NCI-H1092 treated with DMSO at 0.1 percent for 48 hours (cell line): ENCODE measurements at regions not wholly inside any gene's neighbourhood (a gene's known extent, or its start where the extent isn't known, plus 50 kb on each side); places are given as distances from the start of the nearest gene placed in this dataset.
A peak's percentile ranks its signal among the peaks of the same experiment; 100 is the strongest.
"Not testable (repeated sequence)": the region's sequence is repeated elsewhere in the genome, so short reads cannot be mapped to it uniquely, and the experiment has no call there.

ENCODE experiments used
- DNase-seq: peaks from one replicate; lab custom pipeline; 2025; lab: John Stamatoyannopoulos, UW

DNA sequence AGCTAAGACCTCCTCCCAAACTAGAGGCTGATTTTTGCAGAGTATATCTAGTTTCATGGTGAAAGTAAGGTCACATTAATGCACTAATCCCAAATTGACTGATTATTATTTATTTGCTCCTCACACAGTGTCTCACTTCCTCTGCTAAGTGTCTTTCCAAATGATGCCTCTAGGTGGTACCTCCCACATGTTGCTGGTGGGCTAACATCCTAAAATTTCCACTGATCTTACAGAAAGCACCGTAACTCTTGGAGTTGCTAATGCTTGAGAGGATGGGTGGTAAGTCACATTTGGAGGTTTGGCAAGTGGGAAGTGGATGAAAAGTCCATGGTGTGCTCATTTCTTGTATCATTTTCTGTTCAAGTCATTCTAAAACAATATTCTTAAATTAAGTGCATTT is 428.7 kb upstream of the GYPC start:
- DNase-seq = no peak

DNA sequence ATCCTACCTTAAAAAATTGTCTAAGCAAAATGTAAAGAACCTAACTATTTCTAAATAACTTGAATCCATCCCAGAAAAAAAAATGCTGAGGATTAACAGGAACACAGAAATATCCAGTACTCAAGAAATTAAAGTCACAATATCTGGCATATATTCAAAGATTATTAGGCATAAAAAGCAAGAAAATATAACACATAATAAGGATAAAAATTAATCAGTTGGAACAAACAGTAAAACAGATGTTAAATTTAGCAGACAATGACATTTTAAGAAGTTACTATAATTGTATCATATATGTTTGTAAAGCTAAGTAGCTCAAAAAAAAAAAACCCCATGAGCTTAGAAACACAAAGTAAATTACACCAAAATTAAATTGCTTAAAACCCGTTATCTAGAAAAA is 427.4 kb upstream of the GYPC start:
- no peak for DNase-seq

DNA sequence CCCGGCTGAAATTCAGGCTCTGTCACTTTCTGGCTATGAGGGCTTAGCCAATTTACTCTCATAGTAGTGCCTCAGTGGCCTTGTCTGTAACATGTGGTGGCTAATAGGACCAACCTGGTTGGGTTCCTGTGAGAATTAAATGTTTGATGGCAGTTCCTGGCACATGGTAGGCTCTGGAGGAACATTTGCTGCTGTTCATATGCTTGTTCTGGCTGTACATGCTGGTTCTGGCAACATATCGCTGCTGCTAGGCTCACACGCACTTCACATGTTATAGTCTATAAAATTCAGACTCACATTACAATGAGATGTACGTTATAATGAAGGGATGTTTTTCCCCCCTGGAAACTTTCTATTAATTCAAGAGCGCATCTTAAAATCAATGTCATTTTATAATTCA is 417.7 kb upstream of the GYPC start:
- DNase-seq = no peak

DNA sequence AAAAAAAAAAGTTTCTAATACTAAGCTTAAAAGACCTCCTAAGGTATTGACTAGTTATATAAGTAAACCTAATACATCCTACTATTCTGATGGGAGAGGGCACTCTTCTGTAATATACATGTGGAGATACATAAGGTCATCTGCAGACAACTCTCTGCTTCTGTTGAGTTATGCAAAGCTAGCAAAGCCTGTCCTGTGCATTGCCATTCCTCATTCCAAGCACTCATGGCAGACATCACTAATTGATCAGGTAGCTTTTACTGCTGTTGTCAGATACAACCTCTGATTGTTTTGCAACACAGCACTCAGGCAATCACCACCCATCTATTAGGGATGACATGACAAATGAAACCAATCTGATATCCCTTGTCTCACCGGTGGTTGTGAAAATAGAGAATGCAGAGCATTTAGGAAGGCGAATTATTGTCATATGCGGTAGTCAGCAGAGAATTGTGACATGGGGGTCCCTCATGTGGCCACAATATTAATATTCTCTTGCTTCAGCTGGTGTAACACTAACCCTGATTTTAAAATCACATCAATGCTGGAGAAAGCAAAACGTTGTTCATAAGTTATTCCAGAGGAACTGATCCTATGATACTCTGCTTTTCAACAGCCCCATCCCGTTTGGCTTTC is 416.5 kb upstream of the GYPC start:
- DNase-seq = no peak

DNA sequence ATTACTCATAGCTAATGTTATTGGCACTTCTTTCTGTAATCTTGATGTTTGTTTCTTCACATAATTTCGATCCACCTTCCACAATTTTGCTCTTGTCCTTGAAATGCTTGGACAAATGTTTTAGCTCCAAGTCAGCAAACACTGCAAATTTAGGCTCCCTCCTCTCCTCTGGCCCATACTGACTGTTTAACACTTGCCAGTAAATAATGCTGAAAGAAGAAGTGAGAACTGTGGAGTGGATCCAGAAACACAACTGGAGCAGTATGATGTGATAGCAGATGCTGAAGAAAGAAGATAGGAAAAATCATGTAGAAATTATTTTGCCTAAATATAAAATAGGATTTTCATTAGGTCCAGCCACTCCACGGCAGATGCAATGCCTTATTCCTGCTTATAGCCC is 415.0 kb upstream of the GYPC start:
- no peak for DNase-seq

DNA sequence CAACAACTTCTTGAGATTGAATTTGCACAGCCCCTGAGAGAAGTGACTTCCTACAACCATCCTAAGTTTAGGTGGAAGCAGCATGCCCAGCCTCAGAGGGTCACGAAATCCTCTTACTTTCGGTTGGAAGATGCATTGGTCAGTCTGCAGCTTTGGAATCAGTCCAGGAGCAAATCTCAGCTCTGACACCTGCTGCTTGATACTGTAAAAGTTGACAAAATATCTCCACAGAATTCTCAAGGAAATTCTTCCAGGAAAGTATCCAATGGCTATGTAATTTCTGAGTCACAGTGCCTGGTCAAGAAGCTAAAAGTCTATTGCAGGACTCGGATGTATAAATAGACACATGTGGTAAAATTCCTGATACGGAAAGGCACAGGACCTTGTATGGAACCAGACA is 414.5 kb upstream of the GYPC start:
- DNase-seq = no peak

DNA sequence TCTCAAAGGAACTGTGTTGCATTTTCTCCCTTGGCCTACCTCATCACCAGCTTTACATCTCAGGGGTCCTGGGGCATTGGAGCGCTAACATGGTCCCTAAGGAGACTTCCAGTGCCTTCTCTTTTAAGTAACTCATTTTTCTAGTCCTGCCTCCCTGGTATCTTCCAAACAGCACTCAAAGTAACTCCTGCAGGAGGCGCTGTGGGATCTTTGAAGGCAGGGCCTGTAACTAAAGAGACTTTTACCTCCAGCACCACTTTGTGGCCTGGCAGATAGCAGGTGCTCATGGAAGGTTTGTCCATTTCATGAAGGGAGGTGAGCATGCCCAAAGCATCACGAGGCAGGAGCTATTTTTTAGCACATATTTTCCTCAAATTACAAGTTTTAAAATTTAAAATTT is 411.0 kb upstream of the GYPC start:
- peak; percentile 18 for DNase-seq

DNA sequence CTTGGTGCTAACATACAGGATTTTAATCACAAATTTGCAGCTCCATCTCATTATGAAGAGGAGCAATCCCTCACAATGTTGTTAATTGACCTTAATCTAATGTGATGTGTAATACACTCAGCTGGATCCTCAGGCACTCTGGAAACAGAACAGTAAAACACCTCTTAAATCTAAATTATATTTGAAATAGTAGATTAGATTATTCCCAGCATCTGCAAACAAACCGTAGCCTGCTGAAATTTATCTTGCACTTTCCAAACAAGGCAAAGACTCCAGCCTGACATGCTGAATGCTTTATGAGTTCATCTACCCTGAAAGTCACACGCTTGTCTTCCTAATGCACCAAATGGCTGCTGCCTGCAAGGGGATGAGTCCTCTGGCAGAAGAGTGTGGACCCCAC is 402.3 kb upstream of the GYPC start:
- no peak for DNase-seq

DNA sequence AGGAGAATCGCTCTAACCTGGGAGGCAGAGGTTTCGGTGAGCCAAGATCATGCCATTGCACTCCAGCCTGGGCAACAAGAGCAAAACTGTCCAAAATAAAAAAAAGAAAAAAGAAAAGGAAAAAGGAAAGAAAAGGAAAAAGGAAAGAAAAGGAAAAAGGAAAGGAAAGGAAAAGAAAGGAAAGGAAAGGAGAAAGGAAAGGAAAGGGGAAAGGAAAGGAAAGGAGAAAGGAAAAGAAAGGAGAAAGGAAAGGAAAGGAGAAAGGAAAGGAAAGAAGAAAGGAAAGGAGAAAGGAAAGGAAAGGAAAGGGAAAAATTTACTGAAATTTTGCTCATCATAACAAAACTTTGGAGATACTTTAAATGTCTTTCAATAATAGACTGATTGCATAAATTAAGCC is 391.3 kb upstream of the GYPC start:
- DNase-seq = no peak

DNA sequence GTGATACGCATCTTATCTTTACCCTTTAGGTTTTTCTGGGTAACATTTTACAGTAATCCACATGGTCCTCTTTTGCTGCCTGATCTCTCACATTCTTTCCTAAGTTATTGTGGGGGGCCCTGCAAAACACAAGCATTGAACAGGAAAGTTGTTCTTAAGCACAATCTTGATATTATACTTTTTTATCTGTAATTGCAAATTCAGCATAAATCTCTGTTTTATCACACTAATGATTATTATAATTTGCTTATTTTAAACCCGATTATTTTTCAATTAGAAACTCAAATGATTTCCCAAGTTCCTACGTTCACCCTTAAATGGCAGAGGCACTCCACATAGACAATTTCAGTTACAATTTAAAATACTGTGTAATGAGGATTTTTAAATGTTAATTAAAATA is 386.0 kb upstream of the GYPC start:
- no peak for DNase-seq

DNA sequence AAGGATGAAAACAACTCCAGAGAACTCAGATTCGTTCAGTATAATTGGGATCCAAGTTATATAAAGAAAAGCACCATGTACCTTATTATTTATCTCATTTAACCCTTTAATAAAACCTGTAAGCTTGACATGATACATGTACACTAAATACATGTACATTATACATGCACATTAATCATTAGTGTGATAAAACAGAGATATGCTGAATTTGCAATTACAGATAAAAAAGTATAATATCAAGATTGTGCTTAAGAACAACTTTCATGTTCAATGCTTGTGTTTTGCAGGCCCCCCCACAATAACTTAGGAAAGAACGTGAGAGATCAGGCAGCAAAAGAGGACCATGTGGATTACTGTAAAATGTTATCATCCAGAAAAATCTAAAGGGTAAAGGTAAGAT is 385.4 kb upstream of the GYPC start:
- DNase-seq = no peak

DNA sequence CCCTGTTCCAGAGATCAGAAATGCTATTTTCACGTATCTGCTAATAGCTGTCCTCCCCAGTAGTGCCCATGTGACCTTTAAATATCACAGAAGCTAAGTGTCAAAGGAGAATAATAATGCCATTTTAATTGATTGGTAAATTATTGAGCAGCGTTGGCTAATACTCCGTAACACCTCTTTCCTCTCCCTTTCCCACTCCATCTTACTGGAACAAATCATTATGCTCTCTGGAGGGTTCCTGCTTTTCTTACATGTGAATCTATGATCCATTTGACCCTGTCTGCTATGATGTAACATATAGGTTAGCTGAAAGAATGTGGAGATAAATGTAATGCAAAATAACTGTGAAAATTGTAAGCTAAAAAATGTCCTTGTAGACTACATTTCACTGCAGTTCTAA is 383.6 kb upstream of the GYPC start:
- no peak for DNase-seq

DNA sequence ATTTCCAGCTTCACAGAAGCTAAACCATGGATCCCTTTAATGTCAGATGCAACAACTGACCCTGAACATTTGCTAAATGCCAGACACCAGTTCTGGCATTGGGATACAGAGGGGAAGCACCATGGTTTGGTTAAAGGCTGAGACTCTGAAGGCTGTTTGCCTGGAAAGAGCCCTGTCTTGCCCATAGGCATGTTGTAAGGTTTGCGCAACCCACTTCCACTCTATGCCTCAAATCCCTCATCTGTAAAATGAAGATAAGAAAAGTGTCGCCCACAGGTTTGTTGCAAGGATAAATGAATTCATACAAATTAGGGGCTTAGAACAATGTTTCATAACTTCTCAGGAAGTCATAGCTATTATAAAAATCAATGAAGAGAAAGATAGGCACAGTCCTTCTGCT is 380.9 kb upstream of the GYPC start:
- DNase-seq = no peak

DNA sequence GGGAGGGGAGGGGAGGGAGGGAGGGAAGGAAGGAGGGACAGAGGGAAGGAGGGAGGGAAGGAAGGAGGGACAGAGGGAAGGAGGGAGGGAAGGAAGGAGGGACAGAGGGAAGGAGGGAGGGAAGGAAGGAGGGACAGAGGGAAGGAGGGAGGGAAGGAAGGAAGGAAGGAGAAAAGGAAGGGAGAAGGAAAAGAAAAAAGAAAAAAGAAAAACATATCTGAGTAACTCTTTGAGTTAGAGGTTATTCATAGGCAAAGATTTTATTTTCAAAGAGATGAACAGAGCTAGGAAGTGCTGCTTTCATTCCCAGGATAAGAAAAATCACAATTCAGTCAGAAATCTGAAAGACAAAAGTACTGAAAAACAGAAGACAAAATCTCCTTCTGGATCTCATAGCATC is 379.7 kb upstream of the GYPC start:
- not testable (repeated sequence) for DNase-seq

DNA sequence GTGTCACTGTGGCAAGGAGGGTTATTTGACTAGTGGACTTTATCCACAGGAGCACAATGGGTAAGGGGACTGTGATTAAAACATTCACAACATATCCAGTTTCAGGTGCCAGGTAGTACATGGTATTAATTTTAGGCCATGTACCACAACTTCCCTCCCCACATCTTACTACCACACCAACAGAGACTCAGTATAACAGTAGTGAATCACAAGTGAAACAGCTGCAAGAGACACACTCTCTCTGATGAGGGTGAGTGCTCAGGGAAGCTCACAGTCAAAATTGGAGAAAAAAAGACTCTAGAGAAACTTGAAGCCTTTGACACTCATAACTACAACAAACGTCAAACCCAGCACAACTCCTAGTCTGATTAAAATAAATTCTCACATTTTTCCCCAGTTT is 367.6 kb upstream of the GYPC start:
- DNase-seq = no peak

DNA sequence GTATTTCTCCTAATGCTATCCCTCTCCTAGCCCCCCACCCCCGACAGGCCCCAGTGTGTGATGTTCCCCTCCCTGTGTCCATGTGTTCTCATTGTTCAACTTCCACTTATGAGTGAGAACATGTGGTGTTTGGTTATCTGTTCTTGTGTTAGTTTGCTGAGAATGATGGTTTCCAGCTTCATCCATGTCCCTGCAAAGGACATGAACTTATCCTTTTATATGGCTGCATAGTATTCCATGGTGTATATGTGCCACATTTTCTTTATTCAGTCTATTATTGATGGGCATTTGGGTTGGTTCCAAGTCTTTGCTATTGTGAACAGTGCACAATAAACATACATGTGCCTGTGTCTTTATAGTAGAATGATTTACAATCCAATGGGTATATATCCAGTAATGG is 362.0 kb upstream of the GYPC start:
- DNase-seq = not testable (repeated sequence)

DNA sequence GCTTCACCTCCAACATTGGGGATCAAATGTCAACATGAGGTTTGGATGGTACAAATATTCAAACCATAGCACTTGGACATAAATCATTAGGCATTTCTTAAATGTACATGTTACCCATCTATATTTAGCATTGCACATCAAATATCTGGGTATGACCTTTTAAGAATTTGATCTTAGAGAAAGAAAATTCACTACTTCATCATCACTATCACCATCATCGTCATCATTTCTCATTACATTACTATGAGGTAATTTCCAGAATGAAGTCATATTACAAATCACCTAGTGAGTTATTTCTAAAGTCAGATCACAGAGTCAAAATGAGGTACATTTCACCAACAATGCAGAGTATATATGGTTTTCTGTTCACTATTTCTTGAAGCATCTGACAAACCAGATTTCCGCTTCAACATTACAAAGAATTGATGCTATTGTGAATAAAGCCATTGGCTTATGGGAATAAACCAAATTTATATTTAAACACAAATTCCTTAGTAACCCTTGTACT is 356.4 kb upstream of the GYPC start:
- no peak for DNase-seq

DNA sequence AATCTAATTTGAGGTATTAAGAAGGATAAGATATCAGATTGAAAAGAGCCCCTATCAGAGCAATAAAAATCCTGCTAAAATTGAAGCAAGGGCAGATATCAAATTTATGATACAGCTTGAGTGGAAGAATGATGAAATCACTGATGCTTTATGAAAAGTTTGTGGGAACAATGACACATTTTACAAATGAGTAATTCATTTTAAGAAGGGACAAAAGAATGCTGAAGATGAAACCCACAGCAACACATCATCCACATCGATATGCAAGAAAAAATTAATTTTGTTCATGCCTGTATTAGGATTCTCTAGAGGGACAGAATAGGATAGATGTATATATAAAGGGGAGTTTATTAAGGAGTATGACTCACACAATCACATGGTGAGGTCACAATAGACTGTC is 355.6 kb upstream of the GYPC start:
- no peak for DNase-seq

DNA sequence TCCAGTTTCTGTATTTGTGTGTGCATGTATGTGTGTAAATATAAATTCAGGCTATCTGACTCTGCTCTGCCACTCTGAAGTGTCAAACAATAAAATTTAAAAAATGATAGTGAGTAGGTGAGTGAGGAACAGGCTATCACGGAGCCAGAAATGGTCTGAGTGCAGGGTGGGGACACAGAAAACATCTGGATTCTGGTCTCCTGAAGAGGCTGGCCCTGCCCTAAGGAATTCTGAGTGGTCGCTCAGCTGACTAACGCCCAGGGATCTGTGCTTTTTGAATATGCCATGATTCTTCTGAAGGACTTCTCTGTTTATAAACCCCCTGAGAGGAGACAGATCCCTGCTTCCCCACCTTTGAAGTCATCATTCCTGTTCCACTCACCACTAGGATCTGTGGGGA is 353.9 kb upstream of the GYPC start:
- no peak for DNase-seq

DNA sequence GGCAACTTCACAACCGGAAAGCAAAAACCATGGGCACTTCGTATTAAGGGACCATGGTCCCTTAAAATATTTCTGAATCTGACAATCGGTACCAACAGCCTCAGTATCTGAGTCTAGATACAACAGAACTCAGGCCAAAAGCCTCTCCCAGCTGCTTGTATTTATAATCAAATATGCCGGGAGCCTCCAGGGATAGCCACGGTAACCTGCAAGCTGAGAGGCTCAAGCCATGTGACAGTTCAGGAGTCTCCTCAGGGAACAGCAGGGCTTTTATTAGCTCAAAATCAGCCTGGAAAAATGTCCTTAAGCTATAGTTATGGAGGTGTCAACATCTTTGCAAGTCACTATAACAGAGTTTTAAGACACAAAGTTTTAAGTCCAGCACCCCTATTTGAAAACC is 352.8 kb upstream of the GYPC start:
- no peak for DNase-seq

DNA sequence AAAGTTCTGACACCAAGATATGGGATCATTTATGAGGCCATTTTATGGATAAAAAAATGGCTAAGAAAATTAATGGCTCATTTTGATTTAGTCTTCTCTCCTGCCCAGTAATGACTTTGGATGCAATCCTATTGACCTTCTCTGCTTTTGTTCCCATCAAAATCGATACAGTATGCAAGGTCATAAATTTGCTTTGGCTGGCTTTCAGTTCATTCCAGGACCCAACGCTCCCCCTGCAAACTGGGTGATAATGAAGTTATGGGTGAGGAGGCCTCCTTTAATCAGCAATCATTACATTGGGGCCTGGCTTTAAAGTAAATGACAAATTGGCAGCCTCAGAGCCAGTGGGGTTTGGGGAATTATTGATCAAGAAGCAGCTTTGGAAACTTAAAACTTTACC is 351.8 kb upstream of the GYPC start:
- no peak for DNase-seq

DNA sequence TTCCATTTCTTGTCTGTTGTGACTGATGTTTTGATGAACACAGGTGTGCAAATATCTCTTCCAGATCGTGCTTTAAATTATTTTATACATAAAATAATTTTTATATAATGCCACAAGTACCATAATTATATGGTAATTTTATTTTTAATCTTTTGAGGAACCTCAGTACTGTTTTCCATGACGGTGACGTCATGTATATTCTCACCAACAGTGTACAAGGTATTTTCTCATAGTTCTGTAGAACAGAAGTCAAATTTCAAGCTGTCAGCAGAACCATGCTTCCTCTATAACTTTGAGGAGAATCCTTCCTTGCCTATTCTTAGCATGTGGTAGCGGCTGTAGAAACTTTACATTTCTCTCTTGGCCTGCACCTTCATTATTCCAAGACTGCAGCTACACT is 349.4 kb upstream of the GYPC start:
- no peak for DNase-seq

DNA sequence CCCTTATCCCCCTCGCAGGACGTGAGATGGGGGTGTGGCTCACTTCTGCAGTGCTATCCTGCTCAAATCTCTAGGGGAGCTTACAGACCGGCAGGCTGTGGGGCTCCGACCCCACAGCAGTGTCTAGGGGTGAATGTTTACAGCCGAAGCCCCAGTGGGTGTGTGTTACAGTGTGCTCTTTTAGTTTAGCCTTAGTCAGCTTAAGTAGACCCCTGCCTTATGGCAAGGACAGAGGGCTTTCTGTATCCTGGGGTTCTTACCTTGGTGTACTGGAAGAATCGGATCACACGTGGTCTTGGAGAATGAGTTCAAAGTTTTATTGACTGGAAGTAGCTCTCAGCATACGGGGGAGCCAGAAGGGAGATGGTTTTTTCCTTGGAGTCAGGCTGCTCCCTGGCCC is 348.2 kb upstream of the GYPC start:
- DNase-seq = no peak

DNA sequence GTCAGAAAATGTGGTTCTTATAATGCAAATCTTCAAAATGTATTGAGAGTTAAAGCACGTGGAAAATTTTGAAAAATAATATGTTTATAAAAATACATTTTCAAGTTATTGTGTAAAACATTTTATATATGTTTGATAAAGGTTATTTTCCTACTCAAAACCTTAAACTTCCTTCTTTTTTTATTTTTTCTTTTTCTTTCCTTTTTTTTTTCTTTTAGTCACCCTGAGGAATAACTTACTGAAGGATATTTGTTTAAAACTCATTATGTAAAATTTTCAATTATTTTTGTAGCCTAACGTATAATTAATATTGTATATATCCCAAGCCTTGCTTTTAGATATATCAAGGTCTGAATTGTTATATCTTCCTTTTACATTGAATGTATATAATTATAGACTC is 346.8 kb upstream of the GYPC start:
- no peak for DNase-seq

DNA sequence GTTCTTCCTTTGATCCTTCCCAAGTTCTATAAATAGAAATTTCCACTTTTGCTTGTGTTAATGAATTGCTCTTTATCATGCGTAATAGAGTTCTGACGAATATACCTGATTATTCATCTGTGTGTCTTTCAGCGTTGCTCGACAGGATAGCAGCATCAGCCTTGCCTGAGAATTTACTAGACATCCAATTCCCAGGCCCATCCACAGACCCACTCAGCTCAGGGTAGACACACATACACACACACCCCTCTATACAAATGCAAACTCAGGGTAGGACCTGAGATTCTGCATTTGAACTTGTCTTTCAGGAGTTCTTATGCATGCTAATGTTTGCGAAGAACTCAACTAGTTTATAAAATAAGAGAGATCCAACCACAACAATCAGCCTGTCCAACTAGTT is 343.4 kb upstream of the GYPC start:
- DNase-seq = no peak
